Neural cell (in vitro differentiated cells): ENCODE measurements at regions not wholly inside any gene's neighbourhood (a gene's known extent, or its start where the extent isn't known, plus 50 kb on each side); places are given as distances from the start of the nearest gene placed in this dataset.

Experiments
- H2AFZ ChIP-seq: fragments of 200-600, 300-800 bp; sonication (generic), shearing (Covaris generic); 2 replicates; pipeline ENCODE4 v1.6.0; 2014; ENCODE audit warnings: low read depth, mild to moderate bottlenecking, antibody characterized with exemption, low read length, moderate library complexity
- H3F3A ChIP-seq: fragments of 200-600 bp; shearing (Covaris generic); 2 replicates; pipeline ENCODE4 v1.6.1; 2016; ENCODE audit warnings: mild to moderate bottlenecking, moderate library complexity, mixed read lengths, antibody characterized with exemption, low read length; ENCODE audit not compliant: insufficient read depth, poor library complexity, severe bottlenecking
- H3K27ac ChIP-seq: fragments of 200-600, 300-800 bp; sonication (generic), shearing (Covaris generic); 2 replicates; pipeline ENCODE4 v1.5.1; 2014; ENCODE audit warnings: mild to moderate bottlenecking, low read length, moderate library complexity
- H3K27me3 ChIP-seq: fragments of 300-800, 200-600 bp; sonication (generic), shearing (Covaris generic); 2 replicates; pipeline ENCODE4 v1.6.0; 2014; ENCODE audit warnings: mild to moderate bottlenecking, low read depth, low read length, moderate library complexity; ENCODE audit not compliant: insufficient read depth
- H3K36me3 ChIP-seq: fragments of 300-800, 200-600 bp; sonication (generic), shearing (Covaris generic); 2 replicates; pipeline ENCODE4 v1.5.1; 2014; ENCODE audit warnings: mild to moderate bottlenecking, antibody characterized with exemption, low read length, moderate library complexity; ENCODE audit not compliant: insufficient read depth
- H3K4me2 ChIP-seq: fragments of 300-800, 200-600 bp; sonication (generic), shearing (Covaris generic); 2 replicates; pipeline ENCODE4 v1.6.0; 2014; ENCODE audit warnings: mild to moderate bottlenecking, low read length
- H3K4me3 ChIP-seq: fragments of 300-800, 200-600 bp; sonication (generic), shearing (Covaris generic); 2 replicates; pipeline ENCODE4 v1.5.1; 2014; ENCODE audit warnings: mild to moderate bottlenecking, low read length, moderate library complexity
- H3K79me2 ChIP-seq: fragments of 200-600 bp; shearing (Covaris generic); replicated peaks from 2 replicates; pipeline ENCODE4 v1.6.0; 2014; ENCODE audit warnings: mild to moderate bottlenecking, low read length, moderate library complexity; ENCODE audit not compliant: insufficient read depth
- H3K9ac ChIP-seq: fragments of 300-800, 200-600 bp; sonication (generic), shearing (Covaris generic); 2 replicates; pipeline ENCODE4 v1.6.1; 2016; ENCODE audit warnings: mild to moderate bottlenecking, low read length, mixed read lengths
- H3K9me2 ChIP-seq: fragments of 200-600 bp; shearing (Covaris generic); 2 replicates; pipeline ENCODE4 v1.6.1; 2016; ENCODE audit warnings: mild to moderate bottlenecking, low read length, mixed read lengths; ENCODE audit not compliant: insufficient read depth
- H3K9me3 ChIP-seq: fragments of 200-600, 300-800 bp; sonication (generic), shearing (Covaris generic); 2 replicates; pipeline ENCODE4 v1.6.1; 2016; ENCODE audit warnings: mild to moderate bottlenecking, mixed run types, low read length, moderate library complexity, mixed read lengths
- H4K20me1 ChIP-seq: fragments of 200-600 bp; shearing (Covaris generic); 2 replicates; pipeline ENCODE4 v1.6.1; 2016; ENCODE audit warnings: mild to moderate bottlenecking, mixed run types; ENCODE audit not compliant: insufficient read depth
- EP300 ChIP-seq: fragments of 450-650 bp; conservative IDR thresholded peaks from 2 replicates; pipeline ENCODE4 v1.6.1; 2014; ENCODE audit warnings: antibody characterized with exemption, mild to moderate bottlenecking, moderate library complexity; ENCODE audit not compliant: poor library complexity, severe bottlenecking
- EZH2 ChIP-seq: fragments of 200-600, 300-800 bp; shearing (Covaris generic), sonication (generic); IDR thresholded peaks from 2 replicates; pipeline ENCODE4 v1.6.1; 2014; ENCODE audit warnings: antibody characterized with exemption, low read length, borderline replicate concordance, mild to moderate bottlenecking; ENCODE audit not compliant: insufficient read depth, poor library complexity, severe bottlenecking
- MXI1 ChIP-seq: fragments of 450-650 bp; conservative IDR thresholded peaks from 2 replicates; pipeline ENCODE4 v1.6.1; 2014; ENCODE audit warnings: antibody characterized with exemption, mild to moderate bottlenecking; ENCODE audit not compliant: poor library complexity, severe bottlenecking
- POLR2AphosphoS5 ChIP-seq: IDR thresholded peaks from 2 replicates; pipeline ENCODE4 v1.6.1; 2012
- RAD21 ChIP-seq: fragments of 450-650 bp; conservative IDR thresholded peaks from 2 replicates; pipeline ENCODE4 v1.6.1; 2014; ENCODE audit warnings: antibody characterized with exemption, mild to moderate bottlenecking, moderate library complexity
- SMC3 ChIP-seq: fragments of 450-650 bp; conservative IDR thresholded peaks from 2 replicates; pipeline ENCODE4 v1.6.1; 2014; ENCODE audit warnings: antibody characterized with exemption, mild to moderate bottlenecking, moderate library complexity; ENCODE audit not compliant: poor library complexity
- TAF1 ChIP-seq: IDR thresholded peaks from 2 replicates; pipeline ENCODE4 v1.6.1; 2012; ENCODE audit warnings: low read depth
- TF ChIP-seq, protein P1 (sequence below): fragments of 450-650 bp; IDR thresholded peaks from 2 replicates; pipeline ENCODE4 v1.5.1; 2014; ENCODE audit warnings: antibody characterized with exemption, mild to moderate bottlenecking, moderate library complexity; ENCODE audit not compliant: poor library complexity, severe bottlenecking

DNA sequence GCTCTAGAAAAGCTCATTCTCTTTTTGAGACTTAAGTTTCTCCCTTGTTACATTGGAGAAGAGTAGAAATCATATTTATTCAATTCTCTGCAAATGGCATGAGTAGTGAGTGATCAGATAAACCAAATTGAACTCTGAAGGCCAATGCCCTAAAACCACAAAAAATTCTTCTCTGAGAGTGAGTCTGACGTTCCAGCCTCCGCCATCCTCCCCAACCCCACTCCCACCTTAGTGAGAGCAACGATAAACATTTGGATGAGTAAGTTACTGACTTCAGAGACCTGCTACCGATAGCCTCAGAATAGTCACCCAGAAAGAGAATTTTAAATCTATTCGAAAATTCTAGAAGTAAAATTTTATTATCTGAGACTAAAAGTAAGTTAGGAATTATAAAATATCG is 94.6 kb downstream of the TFAP2A start:
- no peaks in the 10 kb centered on the region for H3F3A ChIP-seq
- H3K9me2 ChIP-seq = no peaks in the 10 kb centered on the region
- H3K27ac ChIP-seq = no peak overlapping the region
- H2AFZ ChIP-seq = no peak overlapping the region
- H3K9ac ChIP-seq = no peak overlapping the region
- no peaks in the 10 kb centered on the region for H3K9me3 ChIP-seq
- no peak overlapping the region for H3K4me2 ChIP-seq
- H3K4me3 ChIP-seq = no peak overlapping the region
- H3K36me3 ChIP-seq = no peaks in the 10 kb centered on the region
- H4K20me1 ChIP-seq = no peaks in the 10 kb centered on the region
- TF ChIP-seq EZH2 (no peak), TAF1 (no peak), MXI1 (no peak), POLR2AphosphoS5 (no peak)
- TF ChIP-seq, protein P1, sequence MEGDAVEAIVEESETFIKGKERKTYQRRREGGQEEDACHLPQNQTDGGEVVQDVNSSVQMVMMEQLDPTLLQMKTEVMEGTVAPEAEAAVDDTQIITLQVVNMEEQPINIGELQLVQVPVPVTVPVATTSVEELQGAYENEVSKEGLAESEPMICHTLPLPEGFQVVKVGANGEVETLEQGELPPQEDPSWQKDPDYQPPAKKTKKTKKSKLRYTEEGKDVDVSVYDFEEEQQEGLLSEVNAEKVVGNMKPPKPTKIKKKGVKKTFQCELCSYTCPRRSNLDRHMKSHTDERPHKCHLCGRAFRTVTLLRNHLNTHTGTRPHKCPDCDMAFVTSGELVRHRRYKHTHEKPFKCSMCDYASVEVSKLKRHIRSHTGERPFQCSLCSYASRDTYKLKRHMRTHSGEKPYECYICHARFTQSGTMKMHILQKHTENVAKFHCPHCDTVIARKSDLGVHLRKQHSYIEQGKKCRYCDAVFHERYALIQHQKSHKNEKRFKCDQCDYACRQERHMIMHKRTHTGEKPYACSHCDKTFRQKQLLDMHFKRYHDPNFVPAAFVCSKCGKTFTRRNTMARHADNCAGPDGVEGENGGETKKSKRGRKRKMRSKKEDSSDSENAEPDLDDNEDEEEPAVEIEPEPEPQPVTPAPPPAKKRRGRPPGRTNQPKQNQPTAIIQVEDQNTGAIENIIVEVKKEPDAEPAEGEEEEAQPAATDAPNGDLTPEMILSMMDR = no peak
- no peaks in the 10 kb centered on the region for H3K79me2 ChIP-seq
- no peaks in the 10 kb centered on the region for H3K27me3 ChIP-seq

DNA sequence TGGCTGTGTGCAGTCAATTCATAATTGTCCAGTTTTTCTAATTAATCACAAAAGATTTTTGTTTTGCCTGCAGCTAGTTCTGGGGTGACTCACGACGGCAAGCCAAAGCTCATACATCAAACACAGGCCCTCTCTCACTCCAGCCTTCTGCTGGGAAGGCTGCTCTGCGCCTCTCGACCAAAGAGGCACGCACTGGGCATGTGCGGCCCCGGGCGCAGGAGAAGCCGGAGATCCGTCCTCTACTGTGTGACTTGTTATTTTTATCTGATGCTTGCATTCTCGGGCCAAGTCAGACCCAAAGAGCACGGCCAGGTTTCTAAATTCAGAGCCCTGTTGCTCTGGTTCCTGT is 98.5 kb downstream of the TFAP2A start:
- TF ChIP-seq, protein P1 = no peak
- no peak for TF ChIP-seq TAF1
- TF ChIP-seq EP300 = no peak
- no peak for TF ChIP-seq SMC3
- Histone ChIP-seq H3K9me2 (no peaks in the 10 kb centered on the region), H3K4me3 (no peak overlapping the region), H3K79me2 (no peaks in the 10 kb centered on the region), H3K4me2 (no peak overlapping the region), H2AFZ (no peak overlapping the region), H3K9ac (no peak overlapping the region), H3K36me3 (no peaks in the 10 kb centered on the region), H3K27ac (no peak overlapping the region), H3K9me3 (no peaks in the 10 kb centered on the region), H4K20me1 (no peaks in the 10 kb centered on the region), H3K27me3 (no peaks in the 10 kb centered on the region), H3F3A (no peaks in the 10 kb centered on the region)

DNA sequence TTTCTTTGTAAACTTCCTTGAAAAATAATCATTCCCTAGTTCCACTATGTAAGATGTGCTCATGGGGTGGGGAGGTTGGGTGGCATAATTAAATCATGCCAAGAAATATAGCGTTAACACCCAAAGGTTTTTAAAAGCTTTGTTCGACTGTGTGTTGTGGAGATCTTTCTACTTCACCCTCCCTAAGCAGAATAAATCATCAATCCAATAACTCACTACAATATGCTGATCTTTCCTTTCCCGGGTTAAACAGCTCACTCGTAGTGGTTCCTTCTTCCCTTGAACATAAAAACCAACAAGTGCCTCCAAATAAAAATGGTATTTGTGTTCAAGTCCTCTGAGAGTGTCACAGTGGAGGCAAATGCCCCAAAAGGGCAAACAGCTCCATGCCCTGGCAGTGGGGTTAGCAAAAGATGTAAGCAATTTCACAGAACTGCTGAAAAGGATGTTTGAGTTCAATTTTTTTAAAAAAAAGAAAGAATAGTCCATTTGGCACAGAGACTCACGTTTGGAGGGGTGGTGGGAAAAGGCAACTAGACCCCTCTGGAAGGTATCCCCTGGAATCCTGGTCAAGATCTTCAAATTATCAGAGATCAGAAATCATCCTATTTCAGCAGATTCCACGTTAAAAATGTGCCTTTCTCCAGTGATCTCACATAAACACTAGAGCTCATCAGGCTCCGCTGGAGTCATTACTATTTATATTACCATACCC is 99.1 kb downstream of the TFAP2A start:
- H2AFZ ChIP-seq = no peak overlapping the region
- H3K27ac ChIP-seq = no peak overlapping the region
- no peaks in the 10 kb centered on the region for H3K36me3 ChIP-seq
- no peaks in the 10 kb centered on the region for H3K9me3 ChIP-seq
- no peak overlapping the region for H3K4me2 ChIP-seq
- TF ChIP-seq RAD21 (no peak), EP300 (no peak)
- TF ChIP-seq, protein P1 = no peak
- no peak overlapping the region for H3K9ac ChIP-seq
- H3K4me3 ChIP-seq = no peak overlapping the region
- H3K79me2 ChIP-seq = no peaks in the 10 kb centered on the region
- no peaks in the 10 kb centered on the region for H3F3A ChIP-seq
- no peaks in the 10 kb centered on the region for H3K27me3 ChIP-seq
- no peaks in the 10 kb centered on the region for H3K9me2 ChIP-seq
- no peaks in the 10 kb centered on the region for H4K20me1 ChIP-seq
